IMR-90 (cell line): ENCODE measurements at regions not wholly inside any gene's neighbourhood (a gene's known extent, or its start where the extent isn't known, plus 50 kb on each side); places are given as distances from the start of the nearest gene placed in this dataset.

ENCODE experiments used
- BHLHE40 ChIP-seq: fragments of 150-350 bp; IDR thresholded peaks from 2 replicates; pipeline ENCODE4 v1.6.1; 2016; ENCODE audit warnings: mild to moderate bottlenecking, low read depth, low read length
- CEBPB ChIP-seq: IDR thresholded peaks from 2 replicates; pipeline ENCODE4 v1.6.1; 2012; ENCODE audit warnings: low read depth, low read length, improper control_type of control experiment
- CHD1 ChIP-seq: IDR thresholded peaks from 2 replicates; pipeline ENCODE4 v1.6.1; 2012; ENCODE audit warnings: low read depth, low read length, improper control_type of control experiment
- CTCF ChIP-seq: conservative IDR thresholded peaks from 2 replicates; pipeline ENCODE4 v1.5.1; 2012; ENCODE audit warnings: mild to moderate bottlenecking, low read depth, low read length, improper control_type of control experiment
- FOS ChIP-seq: fragments of 150-350 bp; IDR thresholded peaks from 2 replicates; pipeline ENCODE4 v1.6.1; 2016; ENCODE audit warnings: low read depth, low read length
- MAFK ChIP-seq: IDR thresholded peaks from 2 replicates; pipeline ENCODE4 v1.6.1; 2012; ENCODE audit warnings: low read depth, low read length, improper control_type of control experiment
- MXI1 ChIP-seq: IDR thresholded peaks from 2 replicates; pipeline ENCODE4 v1.6.1; 2012; ENCODE audit warnings: low read depth, mild to moderate bottlenecking, low read length, moderate library complexity, borderline replicate concordance
- NFE2L2 ChIP-seq: fragments of 150-350 bp; IDR thresholded peaks from 2 replicates; pipeline ENCODE4 v1.6.1; 2016; ENCODE audit warnings: low read depth, mild to moderate bottlenecking, low read length
- POLR2A ChIP-seq: IDR thresholded peaks from 2 replicates; pipeline ENCODE4 v1.6.1; 2012; ENCODE audit warnings: mild to moderate bottlenecking, low read depth, low read length
- RAD21 ChIP-seq: IDR thresholded peaks from 2 replicates; pipeline ENCODE4 v1.6.1; 2012; ENCODE audit warnings: low read length, improper control_type of control experiment
- RCOR1 ChIP-seq: IDR thresholded peaks from 2 replicates; pipeline ENCODE4 v1.6.1; 2012; ENCODE audit warnings: mild to moderate bottlenecking, low read length, improper control_type of control experiment; ENCODE audit not compliant: insufficient replicate concordance
- RFX5 ChIP-seq: IDR thresholded peaks from 2 replicates; pipeline ENCODE4 v1.8.0; 2012; ENCODE audit warnings: low read depth, mild to moderate bottlenecking, low read length, moderate library complexity
- SMC3 ChIP-seq: fragments of 150-350 bp; IDR thresholded peaks from 2 replicates; pipeline ENCODE4 v1.6.1; 2016; ENCODE audit warnings: low read depth, mild to moderate bottlenecking, antibody characterized with exemption, low read length, moderate library complexity

GRCh38 chr4:159859656-159860148 is 756.8 kb downstream of the RAPGEF2 start:
- TF ChIP-seq CTCF: no peak
- no peak for TF ChIP-seq RAD21
- no peak for TF ChIP-seq POLR2A
- no peak for TF ChIP-seq MAFK
- no peak for TF ChIP-seq CEBPB
- TF ChIP-seq RFX5: no peak
- TF ChIP-seq BHLHE40: no peak
- TF ChIP-seq SMC3: no peak
- TF ChIP-seq CHD1: no peak
- TF ChIP-seq FOS: no peak
- TF ChIP-seq MXI1: no peak
- no peak for TF ChIP-seq NFE2L2
- TF ChIP-seq RCOR1: no peak
